Spleen (tissue), 11 donors: ENCODE measurements at regions not wholly inside any gene's neighbourhood (a gene's known extent, or its start where the extent isn't known, plus 50 kb on each side); places are given as distances from the start of the nearest gene placed in this dataset.

Experiments used
- DNase-seq: peaks from one replicate; pipeline ENCODE4 v3.0.0-alpha.2; 2020
- H3K27ac ChIP-seq, 8 donors: fragments of 200-600 bp; sonication (generic) in 7 of 8; 1 replicate in 4 of 8; 2 replicates in 4 of 8; pipeline versions ENCODE4 v1.5.0 to v1.8.0; 2016 to 2021; ENCODE audit warnings: inconsistent platforms in 4 of 8, mild to moderate bottlenecking in 4 of 8, moderate library complexity in 1 of 8
- H3K27me3 ChIP-seq, 7 donors: fragments of 200-600 bp; sonication (generic) in 6 of 7; replicated peaks in 1 of 7; 1 replicate in 4 of 7; 2 replicates in 3 of 7; pipeline versions ENCODE4 v1.5.0 to v1.8.0; 2016 to 2021; ENCODE audit warnings: inconsistent platforms in 3 of 7, mild to moderate bottlenecking in 1 of 7
- H3K36me3 ChIP-seq, 6 donors: fragments of 200-600 bp; sonication (generic) in 5 of 6; 1 replicate in 4 of 6; 2 replicates in 2 of 6; pipeline versions ENCODE4 v1.5.0 to v1.8.0; 2016 to 2021; ENCODE audit warnings: inconsistent platforms in 2 of 6
- H3K4me1 ChIP-seq, 6 donors: fragments of 200-600 bp; sonication (generic) in 5 of 6; 1 replicate in 3 of 6; 2 replicates in 3 of 6; pipeline versions ENCODE4 v1.5.0 to v1.8.0; 2016 to 2021; ENCODE audit warnings: inconsistent platforms in 3 of 6
- H3K4me3 ChIP-seq, 8 donors: fragments of 200-600 bp; sonication (generic) in 7 of 8; 1 replicate in 4 of 8; 2 replicates in 4 of 8; pipeline versions ENCODE4 v1.5.0 to v1.8.0; 2016 to 2021; ENCODE audit warnings: inconsistent platforms in 4 of 8, mild to moderate bottlenecking in 4 of 8, moderate library complexity in 2 of 8
- H3K9me3 ChIP-seq, 8 donors: fragments of 200-600 bp; sonication (generic) in 7 of 8; 1 replicate in 4 of 8; 2 replicates in 4 of 8; pipeline versions ENCODE4 v1.5.0 to v1.8.0; 2016 to 2021; ENCODE audit warnings: inconsistent platforms in 4 of 8
- CTCF ChIP-seq, 11 experiments: fragments of 200-600 bp in 7 of 11; fragments of 450-650 bp in 4 of 11; sonication (generic) in 4 of 11; IDR thresholded peaks in 8 of 11; conservative IDR thresholded peaks in 3 of 11; 1 replicate in 7 of 11; 2 replicates in 4 of 11; pipeline versions ENCODE4 v1.4.0 to v1.8.0; 2016 to 2021; ENCODE audit warnings: antibody characterized with exemption in 11 of 11, inconsistent platforms in 4 of 11, mild to moderate bottlenecking in 1 of 11
- POLR2A ChIP-seq, 3 donors: fragments of 450-650 bp; IDR thresholded peaks; one replicate each; pipeline ENCODE4 v1.5.1; 2017; ENCODE audit warnings: antibody characterized with exemption in 3 of 3, mild to moderate bottlenecking in 1 of 3
- POLR2AphosphoS5 ChIP-seq, 3 donors: sonication (generic); formaldehyde crosslinking; IDR thresholded peaks; one replicate each; pipeline ENCODE4 v1.5.1; 2017; ENCODE audit warnings: antibody characterized with exemption in 3 of 3
- WGBS, 5 donors: extraction: QIAGEN DNeasy Blood & Tissue Kit in 3 of 5; methylation state at CpG; one replicate each; pipeline versions ENCODE4 v1.1.5 to v1.1.7; 2013 to 2018; 5-methylcytosine and 5-hydroxymethylcytosine counted together
- intact Hi-C: fragments of 100-400 bp; cut with DNase I; formaldehyde crosslinking; loops from one replicate; pipeline ENCODE4 v1.15.0; 2023; ENCODE audit warnings: low total_unique reads
- donor health status: healthy with polysubstance abuse.
- donor health status: DM: no; HTN: no; CAD: no; lungs with moderate emphysema.
- donor health status: DM: no; HTN: no; CAD: no.
- donor health status: Bipolar disorder and iron deficiency.
- donor health status: healthy.
- donor health status: DM: no; HTN: no; CAD: no.
- donor health status: DM: yes; HTN: yes; CAD: no.

- TF ChIP-seq POLR2AphosphoS5 (IDR thresholded peaks at IDR 0.05), result no peak
- TF ChIP-seq CTCF (IDR thresholded peaks at IDR 0.05 in 8 of 11, conservative IDR thresholded peaks at IDR 0.05 in 3 of 11), result no peak
- no peak for TF ChIP-seq POLR2A (IDR thresholded peaks at IDR 0.05)
- no peak overlapping the region for H3K27ac ChIP-seq
- H3K27me3 ChIP-seq, result no peaks in the 10 kb centered on the region
- intact Hi-C loops, result no loop called here
- H3K4me3 ChIP-seq, result no peak overlapping the region
- WGBS, 5 donors, result 59 to 83% (median 69%) methylated on average over 2 of the region's 2 CpGs
- H3K36me3 ChIP-seq, result no peaks in the 10 kb centered on the region
- no peaks in the 10 kb centered on the region for H3K9me3 ChIP-seq
- DNase-seq, result no peak
- no peaks in the 10 kb centered on the region for H3K4me1 ChIP-seq
These were observed 358.3 kb upstream of the CFAP20DC start for GRCh38 chr3:59408047-59408624.

- Histone ChIP-seq H3K4me3 (no peak overlapping the region), H3K36me3 (no peaks in the 10 kb centered on the region), H3K4me1 (no peaks in the 10 kb centered on the region), H3K9me3 (no peaks in the 10 kb centered on the region), H3K27ac (no peak overlapping the region), H3K27me3 (no peaks in the 10 kb centered on the region)
- TF ChIP-seq POLR2AphosphoS5 (IDR thresholded peaks at IDR 0.05) (no peak), POLR2A (IDR thresholded peaks at IDR 0.05) (no peak), CTCF (IDR thresholded peaks at IDR 0.05 in 8 of 11, conservative IDR thresholded peaks at IDR 0.05 in 3 of 11) (no peak)
- DNase-seq, result no peak
- WGBS, 5 donors, result 83 to 94% (median 87%) methylated on average over 5 of the region's 5 CpGs
- intact Hi-C loops, result no loop called here
These were observed 357.6 kb upstream of the CFAP20DC start for GRCh38 chr3:59407425-59407824.

GRCh38 chr3:59406943-59407342 is 357.1 kb upstream of the CFAP20DC start:
- no peaks in the 10 kb centered on the region for H3K27me3 ChIP-seq
- no peak overlapping the region for H3K4me3 ChIP-seq
- TF ChIP-seq POLR2AphosphoS5 (IDR thresholded peaks at IDR 0.05) (no peak), CTCF (IDR thresholded peaks at IDR 0.05 in 8 of 11, conservative IDR thresholded peaks at IDR 0.05 in 3 of 11) (no peak), POLR2A (IDR thresholded peaks at IDR 0.05) (no peak)
- H3K4me1 ChIP-seq, result no peaks in the 10 kb centered on the region
- H3K27ac ChIP-seq, result no peak overlapping the region
- intact Hi-C loops, result no loop called here
- DNase-seq, result no peak
- H3K36me3 ChIP-seq, result no peaks in the 10 kb centered on the region
- H3K9me3 ChIP-seq, result no peaks in the 10 kb centered on the region
- WGBS, 5 donors, result 40 to 64% (median 60%) methylated on average over 2 of the region's 2 CpGs

- no peak for TF ChIP-seq POLR2A (IDR thresholded peaks at IDR 0.05)
- no peak for TF ChIP-seq POLR2AphosphoS5 (IDR thresholded peaks at IDR 0.05)
- TF ChIP-seq CTCF (IDR thresholded peaks at IDR 0.05 in 8 of 11, conservative IDR thresholded peaks at IDR 0.05 in 3 of 11), result no peak
These were observed 355.0 kb upstream of the CFAP20DC start for GRCh38 chr3:59404851-59405250.

More at GRCh38 chr3:59404851-59405250, 355.0 kb upstream of the CFAP20DC start:
- Histone ChIP-seq H3K27me3 (no peaks in the 10 kb centered on the region), H3K9me3 (no peaks in the 10 kb centered on the region), H3K27ac (no peak overlapping the region), H3K4me3 (no peak overlapping the region), H3K4me1 (no peaks in the 10 kb centered on the region), H3K36me3 (no peaks in the 10 kb centered on the region)
- DNase-seq, result no peak
- intact Hi-C loops, result no loop called here
- 84 to 95% (median 90%) methylated on average over 8 of the region's 8 CpGs for WGBS, 5 donors
